ENCODE measurements at regions not wholly inside any gene's neighbourhood (a gene's known extent, or its start where the extent isn't known, plus 50 kb on each side); places are given as distances from the start of the nearest gene placed in this dataset.

DNA sequence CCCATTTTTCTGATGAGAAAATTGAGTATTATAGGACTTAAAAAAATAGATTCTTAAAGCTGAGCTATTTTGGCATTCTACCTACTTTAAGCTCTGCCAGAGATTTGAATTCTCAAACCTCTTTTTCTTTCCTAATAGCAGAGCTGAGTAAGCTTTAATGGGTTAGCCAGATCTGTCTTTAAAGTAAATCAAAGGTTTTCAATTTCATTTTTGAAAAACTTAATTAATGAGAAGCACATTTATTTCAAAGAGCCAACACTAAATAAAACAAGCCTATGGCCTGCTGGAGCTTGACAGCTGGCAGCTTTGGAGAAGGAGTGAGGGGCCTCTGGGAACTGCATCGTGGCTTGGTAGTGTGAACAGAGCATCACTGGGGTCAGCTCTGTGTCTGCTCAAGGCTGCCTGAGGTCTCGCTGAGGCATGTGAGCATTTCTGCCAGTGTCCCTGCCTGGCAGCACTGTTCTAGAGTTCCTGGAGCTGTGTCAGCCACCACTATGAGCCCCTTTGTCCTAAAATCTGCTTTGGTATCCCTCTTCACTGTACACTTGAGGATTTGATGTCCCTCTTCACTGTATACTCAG is 50.4 kb upstream of the PRSS23 start:
- no peak overlapping the region for H3K4me2 ChIP-seq (ENCODE audit: insufficient read depth, low read length)
- no peak for TF ChIP-seq JUN (IDR thresholded peaks at IDR 0.05; ENCODE audit: borderline replicate concordance, low read depth, low read length)
- TF ChIP-seq JUN (CRISPR knock-in tag; IDR thresholded peaks at IDR 0.05; ENCODE audit: borderline replicate concordance): no peak
- no peak for TF ChIP-seq ZNF277 (CRISPR knock-in tag; IDR thresholded peaks at IDR 0.05; ENCODE audit: borderline replicate concordance)
- no peak for TF ChIP-seq SMARCB1 (IDR thresholded peaks at IDR 0.05; ENCODE audit: insufficient read length, low read depth)
- no peak for TF ChIP-seq SMC3 (conservative IDR thresholded peaks at IDR 0.05; ENCODE audit: insufficient read depth, low read depth, low read length)
- TF ChIP-seq IRF2 (CRISPR knock-in tag; IDR thresholded peaks at IDR 0.05): no peak
- no peak for TF ChIP-seq EP400 (IDR thresholded peaks at IDR 0.05)
- TF ChIP-seq MEF2A (IDR thresholded peaks at IDR 0.05; ENCODE audit: control insufficient read depth, low read depth, low read length): no peak
- no peak for TF ChIP-seq YY1 (IDR thresholded peaks at IDR 0.05; ENCODE audit: borderline replicate concordance in 1 of 3, control insufficient read depth in 1 of 3, extremely low read depth in 1 of 3, insufficient read depth in 3 of 3, insufficient read length in 1 of 3, insufficient replicate concordance in 2 of 3, low read depth in 1 of 3, low read length in 2 of 3)
- no peak for TF ChIP-seq SP2 (IDR thresholded peaks at IDR 0.05; ENCODE audit: extremely low read depth, low read depth, low read length, poor library complexity, severe bottlenecking)
- no peak for TF ChIP-seq NCOA4 (IDR thresholded peaks at IDR 0.05; ENCODE audit: partially characterized antibody)
- TF ChIP-seq PTBP1 (IDR thresholded peaks at IDR 0.05; ENCODE audit: low read depth, low read length): no peak
- no peak for TF ChIP-seq ZBTB1 (CRISPR knock-in tag; IDR thresholded peaks at IDR 0.05; ENCODE audit: borderline replicate concordance, low read depth)
- TF ChIP-seq ZNF133 (CRISPR knock-in tag; IDR thresholded peaks at IDR 0.05): no peak
- TF ChIP-seq TCF3 (CRISPR knock-in tag; IDR thresholded peaks at IDR 0.05): no peak
- no peak for TF ChIP-seq CBFA2T3 (IDR thresholded peaks at IDR 0.05)
- no TSS peak for BruUV-seq (replicated peaks)
- no peaks in the 10 kb centered on the region for H3K36me3 ChIP-seq (ENCODE audit: control insufficient read depth, insufficient read depth, low read length)
- ATAC-seq: no peak
- no peaks in the 10 kb centered on the region for H3K79me2 ChIP-seq (ENCODE audit: control insufficient read depth, insufficient read depth, low read length)
- in situ Hi-C loops (cut with MboI) (no loop called here), intact Hi-C loops (cut with micrococcal nuclease) (loop anchor here (1.0 to 5.0 kb wide), 3 partner anchors 73 to 293 kb away; no protein-coding TSS in a partner anchor)
- FAIRE-seq: no peak
- no peak overlapping the region for H3K9ac ChIP-seq (ENCODE audit: insufficient read depth in 1 of 2, low read depth in 2 of 2, low read length in 2 of 2)
- no peak overlapping the region for H3K27ac ChIP-seq (ENCODE audit: extremely low read depth, low read depth, low read length)
- DNase-seq (ENCODE audit: extremely low read depth in 1 of 4, low spot score in 3 of 4): no peak
- ChIA-PET CTCF (ENCODE audit: low intra/inter-chr PET ratio) (interaction anchor here (0.6 to 1.5 kb wide), 5 partner anchors 74 to 299 kb away, joined by 3 to 10 read pairs (median 3); no protein-coding TSS in a partner anchor), POLR2A (interaction anchor here (0.6 to 1.2 kb wide), 4 partner anchors 10 to 54 kb away, joined by 3 to 4 read pairs (median 4); no protein-coding TSS in a partner anchor)
- no peak overlapping the region for H2AFZ ChIP-seq (ENCODE audit: low read depth, low read length)
- no peak overlapping the region for H3K4me3 ChIP-seq
- WGBS (ENCODE audit: insufficient coverage, low coverage, missing lambda C conversion rate): 0% methylated on average over 2 of the region's 2 CpGs
- H3K4me1 ChIP-seq (replicated peaks in 1 of 2; ENCODE audit: control insufficient read depth in 2 of 2, insufficient read depth in 2 of 2, low read length in 2 of 2): no peaks in the 10 kb centered on the region
- peaks cover 0 to 9% of the 10 kb centered on the region in 2 experiments; a peak in 2 of 5 replicates for H3K27me3 ChIP-seq (ENCODE audit: control insufficient read depth in 2 of 2, insufficient read depth in 2 of 2, low read length in 2 of 2)
- no peaks in the 10 kb centered on the region for H4K20me1 ChIP-seq (replicated peaks; ENCODE audit: control insufficient read depth, insufficient read depth, low read length)
- H3K9me3 ChIP-seq (replicated peaks; ENCODE audit: control insufficient read depth, insufficient read depth, low read depth, low read length): no peaks in the 10 kb centered on the region; the same call in 1 of the 2 replicates
- no peaks in the 10 kb centered on the region for H3K9me1 ChIP-seq (ENCODE audit: control insufficient read depth, insufficient read depth, low read length)

Measured in K562 (cell line).